Natural killer cell (primary cell): ENCODE measurements at regions not wholly inside any gene's neighbourhood (a gene's known extent, or its start where the extent isn't known, plus 50 kb on each side); places are given as distances from the start of the nearest gene placed in this dataset.

Experiments used
- ATAC-seq, 3 donors: fragments of 150-1000 bp in 2 of 3; fragments of 200-7000 bp in 1 of 3; cut with Tn5 transposase; 1 replicate in 1 of 3; 2 replicates in 2 of 3; pipeline ENCODE4 v1.10.0; 2021; ENCODE audit warnings: mild to moderate bottlenecking in 2 of 3, moderate library complexity in 2 of 3
- DNase-seq, 2 donors: peaks; one replicate each; pipeline versions ENCODE4 v3.0.0 to v3.0.0-alpha.2; 2013 to 2021; ENCODE audit warnings: mixed read lengths in 1 of 2
- H3K27ac ChIP-seq: one replicate; pipeline ENCODE4 v1.5.1; 2013; ENCODE audit warnings: mild to moderate bottlenecking, low read length
- H3K27me3 ChIP-seq: one replicate; pipeline ENCODE4 v1.6.1; 2013; ENCODE audit warnings: low read length; ENCODE audit not compliant: control insufficient read depth, insufficient read depth
- H3K36me3 ChIP-seq: one replicate; pipeline ENCODE4 v1.6.1; 2013; ENCODE audit warnings: low read length; ENCODE audit not compliant: control insufficient read depth, insufficient read depth
- H3K4me1 ChIP-seq: one replicate; pipeline ENCODE4 v1.6.1; 2013; ENCODE audit warnings: low read length; ENCODE audit not compliant: control insufficient read depth, insufficient read depth
- H3K4me3 ChIP-seq: one replicate; pipeline ENCODE4 v1.5.1; 2013; ENCODE audit warnings: low read length
- H3K9me3 ChIP-seq: one replicate; pipeline ENCODE4 v1.6.1; 2013; ENCODE audit warnings: low read length; ENCODE audit not compliant: control insufficient read depth, insufficient read depth
- H3K27ac Mint-ChIP-seq, 2 donors: one replicate each; pipeline ENCODE4 v1.8.0; 2022; ENCODE audit warnings: mild to moderate bottlenecking in 2 of 2, mixed read lengths in 2 of 2, moderate library complexity in 1 of 2
- H3K27me3 Mint-ChIP-seq, 2 donors: one replicate each; pipeline ENCODE4 v1.8.0; 2022; ENCODE audit warnings: low read depth in 2 of 2, mixed read lengths in 2 of 2
- H3K36me3 Mint-ChIP-seq: one replicate; pipeline ENCODE4 v1.8.0; 2022; ENCODE audit warnings: mixed read lengths
- H3K4me1 Mint-ChIP-seq, 2 donors: one replicate each; pipeline ENCODE4 v1.8.0; 2022; ENCODE audit warnings: mixed read lengths in 2 of 2
- H3K4me3 Mint-ChIP-seq: one replicate; pipeline ENCODE4 v1.8.0; 2022; ENCODE audit warnings: mild to moderate bottlenecking, moderate library complexity, mixed read lengths
- H3K9me3 Mint-ChIP-seq, 2 donors: one replicate each; pipeline ENCODE4 v1.8.0; 2022; ENCODE audit warnings: mixed read lengths in 2 of 2
- WGBS: methylation state at CpG from one replicate; pipeline ENCODE4 v1.1.7; 2013; ENCODE audit warnings: missing lambda C conversion rate; ENCODE audit not compliant: insufficient coverage; 5-methylcytosine and 5-hydroxymethylcytosine counted together
- intact Hi-C: fragments of 100-400 bp; cut with micrococcal nuclease; formaldehyde crosslinking; loops from one replicate; pipeline ENCODE4 v1.14.2; 2022
- TF ChIP-seq, protein P1 (sequence below): fragments of 200-600 bp; IDR thresholded peaks from one replicate; pipeline ENCODE4 v1.8.0; 2022; ENCODE audit warnings: antibody characterized with exemption

DNA sequence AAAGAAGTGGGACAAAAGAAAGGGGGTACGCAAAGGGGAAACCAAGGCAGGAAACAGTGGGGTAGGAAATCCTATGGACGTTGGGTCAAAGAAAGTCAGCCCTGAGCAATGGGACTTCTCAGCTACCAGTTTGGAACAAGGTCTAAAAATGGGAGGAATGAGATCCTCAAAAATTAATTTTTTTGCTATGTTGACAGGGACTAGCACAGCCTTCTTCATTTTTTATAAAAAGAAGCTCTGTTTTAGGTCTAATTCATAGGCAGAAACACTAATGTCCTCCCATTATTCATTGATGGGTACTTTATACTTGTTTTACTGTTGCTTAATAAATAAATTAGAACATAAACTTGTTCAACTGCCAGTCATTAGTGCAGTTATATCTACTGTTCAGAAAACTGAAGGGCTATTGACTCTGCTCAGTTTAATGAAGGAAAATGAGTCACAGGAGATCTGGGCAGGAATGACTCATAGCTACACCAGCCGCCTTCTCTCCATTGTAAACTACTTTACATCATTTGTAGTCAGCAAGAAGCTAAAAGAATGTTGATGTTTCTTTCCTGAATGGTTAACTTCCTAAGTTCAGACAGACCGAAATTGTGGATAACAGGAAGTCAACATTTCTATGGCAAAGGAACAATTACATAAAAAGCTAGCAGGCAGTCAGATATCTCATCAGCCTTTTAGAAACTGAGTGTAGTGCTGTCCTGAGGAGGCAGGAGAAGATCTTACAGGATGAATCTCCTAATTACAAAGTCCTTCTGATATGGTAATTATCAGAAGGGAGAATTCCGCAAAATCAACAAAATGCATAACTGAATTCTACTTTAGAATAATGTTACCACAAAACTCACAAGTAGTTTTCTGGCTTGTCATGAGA is 356.4 kb upstream of the PKN2 start:
- TF ChIP-seq, protein P1, sequence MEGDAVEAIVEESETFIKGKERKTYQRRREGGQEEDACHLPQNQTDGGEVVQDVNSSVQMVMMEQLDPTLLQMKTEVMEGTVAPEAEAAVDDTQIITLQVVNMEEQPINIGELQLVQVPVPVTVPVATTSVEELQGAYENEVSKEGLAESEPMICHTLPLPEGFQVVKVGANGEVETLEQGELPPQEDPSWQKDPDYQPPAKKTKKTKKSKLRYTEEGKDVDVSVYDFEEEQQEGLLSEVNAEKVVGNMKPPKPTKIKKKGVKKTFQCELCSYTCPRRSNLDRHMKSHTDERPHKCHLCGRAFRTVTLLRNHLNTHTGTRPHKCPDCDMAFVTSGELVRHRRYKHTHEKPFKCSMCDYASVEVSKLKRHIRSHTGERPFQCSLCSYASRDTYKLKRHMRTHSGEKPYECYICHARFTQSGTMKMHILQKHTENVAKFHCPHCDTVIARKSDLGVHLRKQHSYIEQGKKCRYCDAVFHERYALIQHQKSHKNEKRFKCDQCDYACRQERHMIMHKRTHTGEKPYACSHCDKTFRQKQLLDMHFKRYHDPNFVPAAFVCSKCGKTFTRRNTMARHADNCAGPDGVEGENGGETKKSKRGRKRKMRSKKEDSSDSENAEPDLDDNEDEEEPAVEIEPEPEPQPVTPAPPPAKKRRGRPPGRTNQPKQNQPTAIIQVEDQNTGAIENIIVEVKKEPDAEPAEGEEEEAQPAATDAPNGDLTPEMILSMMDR, result no peak
- DNase-seq (no peak), ATAC-seq (no peak)
- H3K27me3 ChIP-seq, result no peaks in the 10 kb centered on the region
- no peaks in the 10 kb centered on the region for H3K9me3 ChIP-seq
- Mint-ChIP-seq H3K36me3 (no peaks in the 10 kb centered on the region), H3K4me1 (no peaks in the 10 kb centered on the region), H3K27ac (no peak overlapping the region), H3K4me3 (no peak overlapping the region), H3K27me3 (no peaks in the 10 kb centered on the region), H3K9me3 (peaks cover 3 to 7% of the 10 kb centered on the region in 2 donors)
- no peaks in the 10 kb centered on the region for H3K36me3 ChIP-seq
- WGBS, result 88% methylated on average over 4 of the region's 5 CpGs
- no peaks in the 10 kb centered on the region for H3K4me1 ChIP-seq
- intact Hi-C loops, result no loop called here
- no peak overlapping the region for H3K27ac ChIP-seq
- H3K4me3 ChIP-seq, result no peak overlapping the region

DNA sequence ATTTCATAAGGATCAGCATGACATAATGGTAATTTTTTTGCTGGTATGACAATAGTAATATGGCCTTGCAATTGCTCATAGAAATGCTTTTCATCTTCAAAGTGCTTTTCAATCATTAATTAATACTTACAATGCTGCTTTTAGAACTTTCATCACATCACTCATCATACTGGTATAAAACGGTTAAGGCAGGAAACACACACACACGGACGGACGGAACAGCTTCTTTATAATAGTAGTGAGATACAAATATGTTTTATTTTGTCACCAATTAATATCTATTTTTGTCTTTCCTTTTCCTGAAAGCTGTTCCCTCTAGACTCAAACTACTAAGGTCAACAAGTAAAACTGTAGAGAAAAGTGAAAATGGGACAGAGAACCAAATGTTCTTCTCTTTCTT is 353.9 kb upstream of the PKN2 start:
- H3K27ac ChIP-seq, result no peak overlapping the region

DNA sequence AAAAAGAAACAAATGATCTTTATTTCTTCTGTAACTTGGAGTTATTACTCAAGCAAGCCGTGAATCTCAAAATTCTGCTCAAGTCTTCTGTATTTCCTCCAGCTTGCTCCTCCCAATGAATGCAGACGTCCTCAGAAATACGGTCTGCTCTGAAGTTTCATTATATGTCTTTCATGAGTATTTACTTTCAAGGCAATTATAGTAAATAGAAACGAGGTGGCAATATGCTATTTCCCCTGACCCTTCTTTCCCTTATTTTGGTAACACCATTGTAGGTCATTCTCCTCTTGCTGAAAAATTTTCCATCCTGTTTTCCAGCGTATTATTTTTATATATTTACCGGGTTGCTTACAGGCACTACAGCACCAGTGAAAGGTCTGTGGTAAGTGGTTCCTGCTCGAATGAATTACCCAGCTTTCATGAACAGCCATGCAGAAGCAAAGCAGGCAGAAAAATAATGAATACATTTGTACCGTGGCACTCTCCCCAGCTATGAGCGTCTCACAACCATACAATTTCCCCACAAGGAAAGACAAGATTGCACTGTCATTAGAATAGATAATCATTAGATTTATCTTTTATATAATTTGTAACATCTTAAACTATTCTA is 350.9 kb upstream of the PKN2 start:
- ATAC-seq (no peak), DNase-seq (no peak)
- Histone ChIP-seq H3K36me3 (no peaks in the 10 kb centered on the region), H3K9me3 (no peaks in the 10 kb centered on the region), H3K27me3 (no peaks in the 10 kb centered on the region), H3K4me1 (no peaks in the 10 kb centered on the region), H3K4me3 (no peak overlapping the region), H3K27ac (no peak overlapping the region)
- intact Hi-C loops, result no loop called here
- Mint-ChIP-seq H3K9me3 (no peaks in the 10 kb centered on the region), H3K36me3 (no peaks in the 10 kb centered on the region), H3K4me1 (no peaks in the 10 kb centered on the region), H3K4me3 (no peak overlapping the region), H3K27me3 (no peaks in the 10 kb centered on the region), H3K27ac (no peak overlapping the region)
- TF ChIP-seq, protein P1, result no peak
- 85% methylated on average over 8 of the region's 9 CpGs for WGBS

More for the DNA sequence above, 353.9 kb upstream of the PKN2 start:
- Mint-ChIP-seq H3K27me3 (no peaks in the 10 kb centered on the region), H3K4me3 (no peak overlapping the region), H3K27ac (no peak overlapping the region), H3K9me3 (peaks cover 2 to 3% of the 10 kb centered on the region in 2 donors), H3K4me1 (no peaks in the 10 kb centered on the region), H3K36me3 (no peaks in the 10 kb centered on the region)
- Histone ChIP-seq H3K4me1 (no peaks in the 10 kb centered on the region), H3K36me3 (no peaks in the 10 kb centered on the region), H3K9me3 (no peaks in the 10 kb centered on the region), H3K4me3 (no peak overlapping the region), H3K27me3 (no peaks in the 10 kb centered on the region)
- ATAC-seq (no peak), DNase-seq (no peak)
- WGBS, result no CpG with 5 or more reads among the region's 4 CpGs
- TF ChIP-seq, protein P1, result no peak
- intact Hi-C loops, result no loop called here
